NAMALWA (cell line): ENCODE measurements at regions not wholly inside any gene's neighbourhood (a gene's known extent, or its start where the extent isn't known, plus 50 kb on each side); places are given as distances from the start of the nearest gene placed in this dataset.
"Not testable (repeated sequence)": the region's sequence is repeated elsewhere in the genome, so short reads cannot be mapped to it uniquely, and the experiment has no call there.

ENCODE experiments used
- DNase-seq: peaks from one replicate; pipeline ENCODE4 v3.0.0-alpha.2; 2015; ENCODE audit warnings: low spot score

GRCh38 chr3:139095803-139096466, 51.2 kb upstream of the PRR23C start:
- no peak for DNase-seq

DNA sequence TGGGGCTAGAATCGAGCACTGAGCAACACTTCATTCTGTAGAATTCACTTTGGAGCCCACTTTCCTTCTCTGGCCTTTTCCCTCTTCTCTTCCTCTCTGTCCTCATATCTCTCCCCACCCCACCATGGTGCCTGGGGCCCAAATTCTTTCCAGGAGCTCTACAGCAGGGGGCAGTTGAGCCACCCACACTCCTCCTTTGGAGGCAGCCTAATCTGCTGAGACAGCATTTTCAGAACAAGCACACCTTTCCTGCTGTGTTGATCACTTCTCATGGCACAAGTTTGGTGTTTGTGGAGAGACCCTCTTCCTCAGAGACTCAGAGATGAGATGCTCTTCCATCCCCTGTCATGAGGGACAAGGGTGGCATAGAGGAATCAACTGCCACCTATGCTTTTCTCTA, 52.0 kb upstream of the PRR23C start:
- DNase-seq: no peak

GRCh38 chr3:139098391-139098790, 53.7 kb upstream of the PRR23C start:
- DNase-seq: no peak

DNA sequence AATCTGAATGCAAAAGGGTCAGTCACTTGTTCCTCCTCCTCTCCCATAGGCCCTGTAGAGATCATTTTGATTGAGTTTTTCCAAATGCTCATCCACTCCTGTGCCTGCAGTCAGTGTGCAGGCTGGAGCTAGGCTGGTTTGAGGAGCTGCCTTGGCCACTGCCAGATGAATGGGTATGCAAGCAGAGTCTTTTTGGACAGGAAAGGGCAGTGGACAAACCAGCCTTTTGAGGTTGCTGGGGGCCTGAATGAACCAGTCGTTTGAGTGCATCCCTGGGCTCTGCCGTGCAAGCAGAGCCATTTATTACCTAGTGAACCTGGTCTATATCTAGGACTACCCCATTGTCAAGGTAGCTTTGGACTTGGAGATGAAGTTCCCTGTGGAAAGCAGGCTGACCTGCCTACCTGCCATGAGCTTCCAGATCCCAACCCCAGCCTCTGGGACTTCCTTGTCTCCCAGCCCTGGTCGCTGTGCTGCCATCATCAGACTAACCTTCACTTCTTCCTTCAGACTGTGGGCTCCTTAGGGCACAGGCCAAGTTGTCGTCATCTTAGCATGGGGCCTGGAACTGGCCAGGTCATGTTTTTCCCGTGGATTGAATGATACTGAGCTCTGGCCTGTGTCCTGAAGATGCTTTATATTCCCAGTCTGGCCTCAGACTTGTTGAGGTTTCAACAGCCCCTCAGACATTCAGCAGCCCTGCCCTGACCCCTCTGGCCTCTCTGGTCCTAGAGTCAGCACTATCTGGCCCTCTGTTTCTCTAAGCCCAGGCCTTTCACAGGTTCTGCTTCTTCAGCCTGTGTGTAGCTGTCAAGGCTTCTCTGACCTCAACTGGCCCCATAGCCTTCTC, 55.5 kb upstream of the PRR23C start:
- no peak for DNase-seq

DNA sequence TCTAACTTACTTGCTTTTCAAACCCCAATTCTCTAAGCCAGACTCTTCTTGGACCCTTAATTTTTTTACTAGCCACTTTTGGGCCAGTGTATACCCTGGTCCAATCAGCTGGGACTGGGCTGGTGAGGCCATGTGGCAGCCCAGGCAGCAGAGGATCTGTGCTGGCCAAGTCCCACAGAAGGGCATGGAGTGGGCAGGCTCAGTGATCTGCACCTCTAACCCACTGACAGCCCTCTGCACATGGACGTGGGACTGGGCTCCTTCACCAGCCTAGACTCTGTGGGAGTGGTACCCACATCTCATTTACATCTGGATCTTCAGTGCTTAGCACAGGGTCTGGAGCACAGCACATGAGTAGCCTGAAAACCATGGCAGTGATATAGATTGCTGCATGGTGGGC, 56.1 kb upstream of the PRR23C start:
- no peak for DNase-seq

- DNase-seq: peak; percentile 45
These were observed 56.7 kb upstream of the PRR23C start for GRCh38 chr3:139101396-139101795.

DNA sequence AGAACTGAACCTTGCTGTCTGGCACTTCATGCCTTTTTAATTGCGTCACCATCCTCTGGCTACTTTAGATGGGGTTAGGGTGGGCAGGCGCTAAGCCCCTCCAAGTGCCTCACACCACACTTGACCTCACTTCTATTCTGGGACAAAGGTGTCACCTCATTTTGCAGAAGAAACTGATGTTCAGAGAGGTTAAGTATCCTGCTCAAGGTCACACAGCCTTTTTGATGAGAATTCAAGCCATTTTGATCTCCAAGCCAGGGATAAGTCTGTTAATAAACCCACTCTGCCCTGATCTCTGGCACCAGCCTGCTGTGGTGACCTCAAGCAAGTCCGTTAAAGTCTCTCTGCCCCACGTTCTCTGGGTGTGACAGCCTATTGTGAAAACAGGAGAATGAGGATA, 58.8 kb upstream of the PRR23C start:
- no peak for DNase-seq

DNA sequence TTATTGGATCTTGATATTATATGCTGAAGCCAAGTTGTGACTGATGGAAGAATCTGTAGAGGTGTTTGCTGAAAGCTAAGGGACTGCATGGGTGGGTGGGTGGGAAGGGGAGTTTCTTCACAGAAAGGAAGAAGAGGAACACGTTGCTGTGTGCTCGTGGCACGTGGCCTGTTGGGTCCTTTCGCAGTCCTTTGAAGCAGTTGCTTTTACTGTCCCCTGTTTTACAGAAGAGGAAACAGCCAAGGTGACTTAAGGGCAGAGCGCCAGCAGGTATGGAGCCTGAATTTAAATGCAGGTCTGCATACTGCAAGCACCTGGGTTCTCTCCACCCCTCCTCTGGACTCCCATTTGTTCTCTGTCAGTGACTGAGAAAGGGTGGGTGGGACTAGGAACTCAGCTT, 59.4 kb upstream of the PRR23C start:
- DNase-seq: no peak

GRCh38 chr3:139105154-139105702, 60.5 kb upstream of the PRR23C start:
- DNase-seq: no peak

GRCh38 chr3:139106013-139106932, 61.6 kb upstream of the PRR23C start:
- no peak for DNase-seq

- no peak for DNase-seq
These were observed 62.9 kb upstream of the PRR23C start for GRCh38 chr3:139107424-139108252.

DNA sequence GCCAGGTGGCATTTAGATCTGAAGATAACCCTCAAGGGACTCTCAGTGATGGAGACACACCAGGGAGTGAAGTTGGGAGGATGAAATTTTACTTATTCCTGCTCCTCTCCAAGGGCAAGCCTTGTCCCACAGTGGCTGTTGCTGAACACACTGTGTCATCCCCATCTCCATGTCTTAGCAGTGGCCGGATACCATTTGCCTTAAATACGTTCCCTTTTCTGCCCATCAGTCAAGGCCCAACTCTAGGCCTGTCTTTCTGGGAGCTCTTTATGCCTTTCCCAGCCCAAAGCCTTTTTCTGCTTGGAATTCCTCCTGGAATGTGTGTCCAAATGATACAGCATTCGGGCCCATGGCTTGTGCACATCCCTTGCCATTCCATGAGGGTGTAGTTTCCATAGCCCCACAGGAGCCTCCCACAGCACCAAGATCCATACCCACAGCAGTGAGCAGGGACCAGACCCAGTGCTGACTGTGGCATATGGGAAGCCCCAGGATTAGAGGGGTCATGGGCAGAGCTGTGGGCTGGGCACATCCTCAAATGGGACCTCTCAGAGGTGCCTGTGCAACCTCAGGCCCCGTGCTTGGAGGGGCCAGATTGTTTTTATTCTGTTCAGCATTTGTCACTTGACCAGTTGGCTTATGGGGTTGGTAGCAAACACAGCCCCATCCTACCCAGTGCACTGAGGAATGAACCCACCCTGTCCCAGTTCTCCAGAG, 63.7 kb upstream of the PRR23C start:
- no peak for DNase-seq

GRCh38 chr3:139109271-139109670, 64.6 kb upstream of the PRR23C start:
- DNase-seq: no peak

DNA sequence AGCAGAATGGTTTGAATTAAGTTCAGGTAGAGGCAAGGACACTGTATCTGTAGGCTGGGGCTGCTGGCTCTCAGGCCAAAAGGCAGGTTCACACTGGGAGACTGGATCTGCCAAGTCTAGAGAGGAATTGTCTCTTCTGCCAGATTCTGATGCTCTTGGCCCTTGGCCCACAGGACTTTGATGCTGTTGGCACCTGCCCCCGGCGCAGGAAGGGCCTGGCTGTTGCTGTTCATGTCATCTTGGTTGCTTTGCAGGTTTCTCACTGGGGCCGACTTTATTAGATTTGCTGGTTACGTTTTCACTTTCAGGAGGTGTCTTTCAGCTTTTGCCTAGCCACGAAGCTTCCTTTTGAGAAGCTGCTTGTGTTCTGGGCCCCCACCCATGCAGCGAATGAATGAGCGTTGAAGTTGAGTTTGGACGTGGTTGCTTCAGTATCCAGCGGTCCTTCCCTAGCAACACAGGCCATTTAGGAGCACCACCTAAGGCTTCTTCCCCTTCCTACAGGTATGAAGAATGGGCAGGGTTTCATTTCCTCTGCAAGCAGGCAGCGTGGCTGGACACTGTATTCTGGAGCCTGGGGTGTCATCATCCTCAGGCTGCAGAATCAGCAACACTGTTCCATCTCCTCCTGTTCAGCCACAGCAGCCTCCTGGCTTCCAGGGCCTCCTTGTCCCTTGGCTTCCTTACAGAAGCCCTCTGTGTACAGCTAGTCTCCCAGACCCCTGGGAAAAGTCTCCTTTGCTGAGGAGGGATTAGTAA, 65.6 kb upstream of the PRR23C start:
- no peak for DNase-seq

- DNase-seq: not testable (repeated sequence)
These were observed 66.2 kb upstream of the PRR23C start for GRCh38 chr3:139110929-139111328.

GRCh38 chr3:139111392-139112229, 66.9 kb upstream of the PRR23C start:
- DNase-seq: peak; percentile 72

- no peak for DNase-seq
These were observed 67.5 kb upstream of the PRR23C start for GRCh38 chr3:139112230-139112558.

- DNase-seq: peak; percentile 15
These were observed 68.7 kb upstream of the PRR23C start for GRCh38 chr3:139113231-139113992.
